ENCODE measurements at regions not wholly inside any gene's neighbourhood (a gene's known extent, or its start where the extent isn't known, plus 50 kb on each side); places are given as distances from the start of the nearest gene placed in this dataset.
"Not testable (repeated sequence)": the region's sequence is repeated elsewhere in the genome, so short reads cannot be mapped to it uniquely, and the experiment has no call there.

DNA sequence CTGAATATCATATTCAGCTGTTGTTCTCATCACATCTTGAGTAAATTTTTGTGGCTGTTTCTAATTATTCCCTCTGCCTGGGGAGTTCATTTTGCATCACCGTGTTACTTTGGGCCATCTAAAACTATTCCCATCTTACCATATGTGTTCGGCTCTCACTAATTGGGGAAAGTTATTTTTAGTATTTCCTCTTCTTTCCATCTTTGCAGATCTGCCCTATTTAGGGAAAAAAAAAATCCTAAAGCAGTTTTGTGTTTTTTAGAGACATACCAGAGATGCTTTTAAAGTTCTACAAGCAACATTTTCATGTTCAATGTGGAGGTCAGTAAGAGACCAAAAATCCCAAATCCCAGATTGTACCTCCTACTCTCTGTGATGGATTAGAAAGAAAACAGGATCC lies 111.3 kb upstream of the NDUFV2 start:
- TF ChIP-seq ZFP3 (CRISPR knock-in tag; IDR thresholded peaks at IDR 0.05) (0 out of 2 replicates have a peak, but pooled peaks have one; percentile 37), BACH2 (CRISPR knock-in tag; IDR thresholded peaks at IDR 0.05; ENCODE audit: borderline replicate concordance) (no peak), CSDC2 (CRISPR knock-in tag; IDR thresholded peaks at IDR 0.05) (no peak), ZNF70 (CRISPR knock-in tag; IDR thresholded peaks at IDR 0.05) (no peak), GLIS3 (CRISPR knock-in tag; IDR thresholded peaks at IDR 0.05) (no peak)
- no peak for ATAC-seq

- not testable (repeated sequence) for ATAC-seq
Observed at GRCh38 chr18:8992500-8992899, 110.0 kb upstream of the NDUFV2 start.

GRCh38 chr18:8994603-8995002 lies 107.9 kb upstream of the NDUFV2 start:
- no peak for ATAC-seq
- TF ChIP-seq ZFP3 (CRISPR knock-in tag; IDR thresholded peaks at IDR 0.05) (no peak), CREB5 (CRISPR knock-in tag; IDR thresholded peaks at IDR 0.05; ENCODE audit: low read depth) (no peak), ESRRG (CRISPR knock-in tag; IDR thresholded peaks at IDR 0.05) (no peak), SNAI2 (CRISPR knock-in tag; IDR thresholded peaks at IDR 0.05) (no peak), ZFP30 (CRISPR knock-in tag; IDR thresholded peaks at IDR 0.05) (no peak), ZC3H10 (CRISPR knock-in tag; IDR thresholded peaks at IDR 0.05) (no peak), GLIS3 (CRISPR knock-in tag; IDR thresholded peaks at IDR 0.05) (no peak), ISL1 (CRISPR knock-in tag; IDR thresholded peaks at IDR 0.05) (no peak), TCF4 (CRISPR knock-in tag; IDR thresholded peaks at IDR 0.05; ENCODE audit: borderline replicate concordance) (no peak), ZNF8 (CRISPR knock-in tag; IDR thresholded peaks at IDR 0.05) (no peak), ARNTL (CRISPR knock-in tag; IDR thresholded peaks at IDR 0.05; ENCODE audit: borderline replicate concordance, low read depth) (no peak), BACH2 (CRISPR knock-in tag; IDR thresholded peaks at IDR 0.05; ENCODE audit: borderline replicate concordance) (no peak), OSR1 (CRISPR knock-in tag; IDR thresholded peaks at IDR 0.05) (no peak), TOX (CRISPR knock-in tag; IDR thresholded peaks at IDR 0.05; ENCODE audit: borderline replicate concordance) (no peak), ZNF70 (CRISPR knock-in tag; IDR thresholded peaks at IDR 0.05) (no peak)
- TF ChIP-seq, protein P1, sequence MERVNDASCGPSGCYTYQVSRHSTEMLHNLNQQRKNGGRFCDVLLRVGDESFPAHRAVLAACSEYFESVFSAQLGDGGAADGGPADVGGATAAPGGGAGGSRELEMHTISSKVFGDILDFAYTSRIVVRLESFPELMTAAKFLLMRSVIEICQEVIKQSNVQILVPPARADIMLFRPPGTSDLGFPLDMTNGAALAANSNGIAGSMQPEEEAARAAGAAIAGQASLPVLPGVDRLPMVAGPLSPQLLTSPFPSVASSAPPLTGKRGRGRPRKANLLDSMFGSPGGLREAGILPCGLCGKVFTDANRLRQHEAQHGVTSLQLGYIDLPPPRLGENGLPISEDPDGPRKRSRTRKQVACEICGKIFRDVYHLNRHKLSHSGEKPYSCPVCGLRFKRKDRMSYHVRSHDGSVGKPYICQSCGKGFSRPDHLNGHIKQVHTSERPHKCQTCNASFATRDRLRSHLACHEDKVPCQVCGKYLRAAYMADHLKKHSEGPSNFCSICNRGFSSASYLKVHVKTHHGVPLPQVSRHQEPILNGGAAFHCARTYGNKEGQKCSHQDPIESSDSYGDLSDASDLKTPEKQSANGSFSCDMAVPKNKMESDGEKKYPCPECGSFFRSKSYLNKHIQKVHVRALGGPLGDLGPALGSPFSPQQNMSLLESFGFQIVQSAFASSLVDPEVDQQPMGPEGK (CRISPR knock-in tag; IDR thresholded peaks at IDR 0.05; ENCODE audit: borderline replicate concordance), result no peak
- TF ChIP-seq, protein P2, sequence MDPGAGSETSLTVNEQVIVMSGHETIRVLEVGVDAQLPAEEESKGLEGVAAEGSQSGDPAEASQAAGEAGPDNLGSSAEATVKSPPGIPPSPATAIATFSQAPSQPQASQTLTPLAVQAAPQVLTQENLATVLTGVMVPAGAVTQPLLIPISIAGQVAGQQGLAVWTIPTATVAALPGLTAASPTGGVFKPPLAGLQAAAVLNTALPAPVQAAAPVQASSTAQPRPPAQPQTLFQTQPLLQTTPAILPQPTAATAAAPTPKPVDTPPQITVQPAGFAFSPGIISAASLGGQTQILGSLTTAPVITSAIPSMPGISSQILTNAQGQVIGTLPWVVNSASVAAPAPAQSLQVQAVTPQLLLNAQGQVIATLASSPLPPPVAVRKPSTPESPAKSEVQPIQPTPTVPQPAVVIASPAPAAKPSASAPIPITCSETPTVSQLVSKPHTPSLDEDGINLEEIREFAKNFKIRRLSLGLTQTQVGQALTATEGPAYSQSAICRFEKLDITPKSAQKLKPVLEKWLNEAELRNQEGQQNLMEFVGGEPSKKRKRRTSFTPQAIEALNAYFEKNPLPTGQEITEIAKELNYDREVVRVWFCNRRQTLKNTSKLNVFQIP (CRISPR knock-in tag; IDR thresholded peaks at IDR 0.05; ENCODE audit: borderline replicate concordance, low read depth), result no peak

DNA sequence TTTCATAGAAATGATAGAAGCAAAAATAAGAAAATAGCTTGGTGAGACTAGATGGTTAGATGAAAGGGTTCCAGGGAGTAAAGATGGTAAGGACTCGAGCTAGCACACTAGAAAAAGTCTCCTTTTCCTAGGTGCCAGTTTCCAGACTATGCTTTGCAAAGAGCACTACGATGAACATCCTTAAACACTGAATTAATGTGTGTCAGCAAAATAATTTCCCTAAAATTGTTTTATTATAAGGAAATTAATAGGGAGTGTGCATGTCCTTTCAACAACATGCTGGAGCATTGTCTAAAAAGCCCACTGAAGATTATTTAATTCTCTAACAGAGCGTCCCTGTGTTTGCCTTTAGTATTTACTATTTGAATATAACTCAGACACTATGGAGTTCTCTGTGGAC lies 107.4 kb upstream of the NDUFV2 start:
- TF ChIP-seq, protein P1 (CRISPR knock-in tag; IDR thresholded peaks at IDR 0.05; ENCODE audit: borderline replicate concordance), result no peak
- TF ChIP-seq ZNF8 (CRISPR knock-in tag; IDR thresholded peaks at IDR 0.05) (no peak), ZFP30 (CRISPR knock-in tag; IDR thresholded peaks at IDR 0.05) (no peak), GLIS3 (CRISPR knock-in tag; IDR thresholded peaks at IDR 0.05) (no peak), ZC3H10 (CRISPR knock-in tag; IDR thresholded peaks at IDR 0.05) (no peak), ESRRG (CRISPR knock-in tag; IDR thresholded peaks at IDR 0.05) (no peak), ZNF70 (CRISPR knock-in tag; IDR thresholded peaks at IDR 0.05) (no peak), PPARA (CRISPR knock-in tag; IDR thresholded peaks at IDR 0.05; ENCODE audit: borderline replicate concordance) (no peak), SNAI2 (CRISPR knock-in tag; IDR thresholded peaks at IDR 0.05) (no peak), ZFP3 (CRISPR knock-in tag; IDR thresholded peaks at IDR 0.05) (no peak), CSDC2 (CRISPR knock-in tag; IDR thresholded peaks at IDR 0.05) (no peak), OSR1 (CRISPR knock-in tag; IDR thresholded peaks at IDR 0.05) (no peak), TCF4 (CRISPR knock-in tag; IDR thresholded peaks at IDR 0.05; ENCODE audit: borderline replicate concordance) (no peak), BACH2 (CRISPR knock-in tag; IDR thresholded peaks at IDR 0.05; ENCODE audit: borderline replicate concordance) (no peak), TSHZ2 (CRISPR knock-in tag; IDR thresholded peaks at IDR 0.05) (no peak), ARNTL (CRISPR knock-in tag; IDR thresholded peaks at IDR 0.05; ENCODE audit: borderline replicate concordance, low read depth) (no peak), RARB (CRISPR knock-in tag; IDR thresholded peaks at IDR 0.05) (no peak)
- TF ChIP-seq, protein P3, sequence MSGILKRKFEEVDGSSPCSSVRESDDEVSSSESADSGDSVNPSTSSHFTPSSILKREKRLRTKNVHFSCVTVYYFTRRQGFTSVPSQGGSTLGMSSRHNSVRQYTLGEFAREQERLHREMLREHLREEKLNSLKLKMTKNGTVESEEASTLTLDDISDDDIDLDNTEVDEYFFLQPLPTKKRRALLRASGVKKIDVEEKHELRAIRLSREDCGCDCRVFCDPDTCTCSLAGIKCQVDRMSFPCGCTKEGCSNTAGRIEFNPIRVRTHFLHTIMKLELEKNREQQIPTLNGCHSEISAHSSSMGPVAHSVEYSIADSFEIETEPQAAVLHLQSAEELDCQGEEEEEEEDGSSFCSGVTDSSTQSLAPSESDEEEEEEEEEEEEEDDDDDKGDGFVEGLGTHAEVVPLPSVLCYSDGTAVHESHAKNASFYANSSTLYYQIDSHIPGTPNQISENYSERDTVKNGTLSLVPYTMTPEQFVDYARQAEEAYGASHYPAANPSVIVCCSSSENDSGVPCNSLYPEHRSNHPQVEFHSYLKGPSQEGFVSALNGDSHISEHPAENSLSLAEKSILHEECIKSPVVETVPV (CRISPR knock-in tag; IDR thresholded peaks at IDR 0.05), result no peak
- TF ChIP-seq, protein P2 (CRISPR knock-in tag; IDR thresholded peaks at IDR 0.05; ENCODE audit: borderline replicate concordance, low read depth), result no peak
- no peak for ATAC-seq

Measured in SK-N-SH treated with all-trans-retinoic acid at 6 μM for 48 hours (cell line).